A673 (cell line): ENCODE measurements at regions not wholly inside any gene's neighbourhood (a gene's known extent, or its start where the extent isn't known, plus 50 kb on each side); places are given as distances from the start of the nearest gene placed in this dataset.

Source experiments
- BruUV-seq: library from RNA; stranded (reverse); fragments of 400-500 nt; replicated peaks from 2 replicates; lab custom pipeline; 2021; lab: Mats Ljungman, UMichigan
- CTCF ChIA-PET: fragments of 300-600 bp; sonication (Branson Sonifier 250); formaldehyde crosslinking; loops from one replicate; lab custom pipeline; 2022; ENCODE audit warnings: antibody characterized with exemption; lab: Charles Lee
- POLR2A ChIA-PET: fragments of 300-600 bp; sonication (Branson Sonifier 250); formaldehyde crosslinking; loops from one replicate; lab custom pipeline; 2022; ENCODE audit warnings: antibody characterized with exemption; ENCODE audit not compliant: low non-redundant PET; lab: Charles Lee
- DNase-seq: peaks from one replicate; pipeline ENCODE4 v3.0.0-alpha.2; 2015; ENCODE audit warnings: low spot score
- H3K27ac ChIP-seq: fragments of 200-600 bp; sonication (generic); 2 replicates; pipeline ENCODE4 v1.5.1; 2016; ENCODE audit warnings: mixed run types, low read depth, mild to moderate bottlenecking, mixed read lengths, antibody characterized with exemption, low read length; ENCODE audit not compliant: poor library complexity, severe bottlenecking
- H3K27me3 ChIP-seq: fragments of 200-600 bp; sonication (generic); replicated peaks from 2 replicates; pipeline ENCODE4 v1.6.1; 2017; ENCODE audit warnings: mixed run types, low read depth, mild to moderate bottlenecking, mixed read lengths, antibody characterized with exemption, low read length; ENCODE audit not compliant: insufficient read depth, poor library complexity
- H3K36me3 ChIP-seq: fragments of 200-600 bp; sonication (generic); 2 replicates; pipeline ENCODE4 v1.6.1; 2016; ENCODE audit warnings: mixed run types, mild to moderate bottlenecking, mixed read lengths, antibody characterized with exemption, low read length; ENCODE audit not compliant: insufficient read depth, poor library complexity, severe bottlenecking
- H3K4me1 ChIP-seq: fragments of 200-600 bp; sonication (generic); 2 replicates; pipeline ENCODE4 v1.6.1; 2017; ENCODE audit warnings: mixed run types, mild to moderate bottlenecking, mixed read lengths, antibody characterized with exemption, low read length; ENCODE audit not compliant: insufficient read depth, poor library complexity, severe bottlenecking
- H3K4me3 ChIP-seq: fragments of 200-600 bp; sonication (generic); 2 replicates; pipeline ENCODE4 v1.5.1; 2016; ENCODE audit warnings: low read depth, mixed run types, mild to moderate bottlenecking, mixed read lengths, low read length; ENCODE audit not compliant: poor library complexity, severe bottlenecking
- H3K9me3 ChIP-seq: fragments of 200-600 bp; sonication (generic); 2 replicates; pipeline ENCODE4 v1.6.1; 2016; ENCODE audit warnings: mixed run types, low read depth, mild to moderate bottlenecking, mixed read lengths, antibody characterized with exemption, low read length; ENCODE audit not compliant: poor library complexity, severe bottlenecking
- EZH2 ChIP-seq: fragments of 200-600 bp; sonication (generic); IDR thresholded peaks from 2 replicates; pipeline ENCODE4 v1.6.1; 2017; ENCODE audit warnings: borderline replicate concordance, low read depth, mild to moderate bottlenecking, mixed read lengths, antibody characterized with exemption, low read length; ENCODE audit not compliant: poor library complexity, severe bottlenecking
- intact Hi-C: fragments of 100-400 bp; cut with micrococcal nuclease; formaldehyde crosslinking; loops from one replicate; pipeline ENCODE4 v1.10.0; 2022; ENCODE audit not compliant: unreplicated experiment
- TF ChIP-seq, protein P1 (sequence below): fragments of 300-800, 200-600 bp; sonication (generic); conservative IDR thresholded peaks from 2 replicates; pipeline ENCODE4 v1.5.1; 2017; ENCODE audit warnings: low read depth, mild to moderate bottlenecking, antibody characterized with exemption, low read length, moderate library complexity, mixed read lengths

GRCh38 chr13:19264711-19265110, 83.1 kb upstream of the TUBA3C start:
- no peak for TF ChIP-seq EZH2
- ChIA-PET POLR2A (no interaction called here), CTCF (no interaction called here)
- DNase-seq, result peak; percentile 81
- H3K9me3 ChIP-seq, result peaks cover 3% of the 10 kb centered on the region
- intact Hi-C loops, result loop anchor here (1.0 to 5.0 kb wide), 2 partner anchors 74 to 173 kb away; no protein-coding TSS in a partner anchor
- peak overlapping the region; percentile 96 for H3K27ac ChIP-seq
- no peaks in the 10 kb centered on the region for H3K27me3 ChIP-seq
- no TSS peak for BruUV-seq
- H3K4me1 ChIP-seq, result peaks cover 46% of the 10 kb centered on the region
- no peak overlapping the region for H3K4me3 ChIP-seq
- no peaks in the 10 kb centered on the region for H3K36me3 ChIP-seq

DNA sequence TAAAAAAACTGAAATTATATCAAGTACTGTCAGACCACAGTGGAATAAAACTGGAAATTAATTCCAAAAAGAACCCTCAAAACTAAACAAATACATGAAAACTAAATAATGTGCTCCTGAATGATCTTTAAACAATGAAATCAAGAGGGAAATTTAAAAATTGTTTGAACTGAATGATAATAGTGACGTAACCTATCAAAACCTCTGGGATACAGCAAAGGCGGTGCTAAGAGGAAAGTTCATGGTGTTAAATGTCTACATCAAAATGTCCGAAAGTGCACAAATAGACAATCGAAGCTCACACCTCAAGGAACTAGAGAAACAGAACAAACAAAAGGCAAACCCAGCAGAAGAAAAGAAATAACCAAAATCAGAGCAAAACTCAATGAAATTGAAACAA, 70.8 kb upstream of the TUBA3C start:
- no TSS peak for BruUV-seq

GRCh38 chr13:19239114-19239860, 57.7 kb upstream of the TUBA3C start:
- no TSS peak for BruUV-seq
- Histone ChIP-seq H3K27ac (no peak overlapping the region), H3K4me3 (no peak overlapping the region), H3K36me3 (no peaks in the 10 kb centered on the region), H3K4me1 (no peaks in the 10 kb centered on the region), H3K27me3 (no peaks in the 10 kb centered on the region), H3K9me3 (peaks cover 7% of the 10 kb centered on the region)
- CTCF ChIA-PET, result no interaction called here
- POLR2A ChIA-PET, result no interaction called here
- intact Hi-C loops, result no loop called here
- TF ChIP-seq, protein P1, sequence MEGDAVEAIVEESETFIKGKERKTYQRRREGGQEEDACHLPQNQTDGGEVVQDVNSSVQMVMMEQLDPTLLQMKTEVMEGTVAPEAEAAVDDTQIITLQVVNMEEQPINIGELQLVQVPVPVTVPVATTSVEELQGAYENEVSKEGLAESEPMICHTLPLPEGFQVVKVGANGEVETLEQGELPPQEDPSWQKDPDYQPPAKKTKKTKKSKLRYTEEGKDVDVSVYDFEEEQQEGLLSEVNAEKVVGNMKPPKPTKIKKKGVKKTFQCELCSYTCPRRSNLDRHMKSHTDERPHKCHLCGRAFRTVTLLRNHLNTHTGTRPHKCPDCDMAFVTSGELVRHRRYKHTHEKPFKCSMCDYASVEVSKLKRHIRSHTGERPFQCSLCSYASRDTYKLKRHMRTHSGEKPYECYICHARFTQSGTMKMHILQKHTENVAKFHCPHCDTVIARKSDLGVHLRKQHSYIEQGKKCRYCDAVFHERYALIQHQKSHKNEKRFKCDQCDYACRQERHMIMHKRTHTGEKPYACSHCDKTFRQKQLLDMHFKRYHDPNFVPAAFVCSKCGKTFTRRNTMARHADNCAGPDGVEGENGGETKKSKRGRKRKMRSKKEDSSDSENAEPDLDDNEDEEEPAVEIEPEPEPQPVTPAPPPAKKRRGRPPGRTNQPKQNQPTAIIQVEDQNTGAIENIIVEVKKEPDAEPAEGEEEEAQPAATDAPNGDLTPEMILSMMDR, result no peak
- no peak for DNase-seq

More for the DNA sequence above, 70.8 kb upstream of the TUBA3C start:
- ChIA-PET POLR2A (no interaction called here), CTCF (no interaction called here)
- DNase-seq, result no peak
- Histone ChIP-seq H3K36me3 (no peaks in the 10 kb centered on the region), H3K9me3 (peaks cover 6% of the 10 kb centered on the region), H3K27ac (no peak overlapping the region), H3K27me3 (no peaks in the 10 kb centered on the region), H3K4me1 (no peaks in the 10 kb centered on the region), H3K4me3 (no peak overlapping the region)
- no peak for TF ChIP-seq EZH2
- TF ChIP-seq, protein P1, result no peak
- intact Hi-C loops, result no loop called here
